Thyroid gland (tissue), 4 donors: ENCODE measurements at regions not wholly inside any gene's neighbourhood (a gene's known extent, or its start where the extent isn't known, plus 50 kb on each side); places are given as distances from the start of the nearest gene placed in this dataset.

Experiments used
- POLR2A ChIP-seq, 2 donors: fragments of 450-650 bp; IDR thresholded peaks; one replicate each; pipeline ENCODE4 v1.6.1; 2017; ENCODE audit warnings: antibody characterized with exemption in 2 of 2, mild to moderate bottlenecking in 2 of 2, moderate library complexity in 1 of 2
- TF ChIP-seq, protein P1 (sequence below), 6 experiments: fragments of 200-600 bp in 3 of 6; fragments of 450-650 bp in 3 of 6; sonication (generic) in 3 of 6; IDR thresholded peaks; one replicate each; pipeline ENCODE4 v1.5.1; 2016 to 2019; ENCODE audit warnings: antibody characterized with exemption in 6 of 6, mild to moderate bottlenecking in 2 of 6, inconsistent platforms in 1 of 6, moderate library complexity in 1 of 6

DNA sequence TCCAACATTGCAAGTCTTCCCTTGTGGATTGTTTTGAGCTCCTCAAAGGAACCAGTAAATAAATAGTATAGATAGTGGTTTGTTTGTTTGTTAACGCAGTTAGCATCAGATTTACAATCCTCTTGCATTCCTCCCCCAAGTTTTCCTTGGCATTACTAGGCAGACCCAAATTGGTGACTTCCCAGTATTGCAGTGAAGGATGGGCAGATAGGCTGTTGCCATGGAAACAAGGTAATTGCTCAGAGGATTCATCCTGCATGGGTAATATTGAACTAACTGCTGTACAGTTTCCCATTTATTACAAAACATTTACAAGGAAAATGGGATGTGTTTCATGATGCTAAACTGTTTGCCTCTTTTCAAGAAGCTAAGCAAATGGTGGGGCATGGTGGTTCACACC, 477.2 kb downstream of the EPM2A start:
- TF ChIP-seq, protein P1, sequence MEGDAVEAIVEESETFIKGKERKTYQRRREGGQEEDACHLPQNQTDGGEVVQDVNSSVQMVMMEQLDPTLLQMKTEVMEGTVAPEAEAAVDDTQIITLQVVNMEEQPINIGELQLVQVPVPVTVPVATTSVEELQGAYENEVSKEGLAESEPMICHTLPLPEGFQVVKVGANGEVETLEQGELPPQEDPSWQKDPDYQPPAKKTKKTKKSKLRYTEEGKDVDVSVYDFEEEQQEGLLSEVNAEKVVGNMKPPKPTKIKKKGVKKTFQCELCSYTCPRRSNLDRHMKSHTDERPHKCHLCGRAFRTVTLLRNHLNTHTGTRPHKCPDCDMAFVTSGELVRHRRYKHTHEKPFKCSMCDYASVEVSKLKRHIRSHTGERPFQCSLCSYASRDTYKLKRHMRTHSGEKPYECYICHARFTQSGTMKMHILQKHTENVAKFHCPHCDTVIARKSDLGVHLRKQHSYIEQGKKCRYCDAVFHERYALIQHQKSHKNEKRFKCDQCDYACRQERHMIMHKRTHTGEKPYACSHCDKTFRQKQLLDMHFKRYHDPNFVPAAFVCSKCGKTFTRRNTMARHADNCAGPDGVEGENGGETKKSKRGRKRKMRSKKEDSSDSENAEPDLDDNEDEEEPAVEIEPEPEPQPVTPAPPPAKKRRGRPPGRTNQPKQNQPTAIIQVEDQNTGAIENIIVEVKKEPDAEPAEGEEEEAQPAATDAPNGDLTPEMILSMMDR (IDR thresholded peaks at IDR 0.05), result no peak
- TF ChIP-seq POLR2A (IDR thresholded peaks at IDR 0.05), result no peak
